ENCODE measurements at regions not wholly inside any gene's neighbourhood (a gene's known extent, or its start where the extent isn't known, plus 50 kb on each side); places are given as distances from the start of the nearest gene placed in this dataset.

- no peak for DNase-seq (ENCODE audit: low read depth in 4 of 4, low spot score in 2 of 4)
Measured at GRCh38 chr10:29099415-29099814, 189.5 kb upstream of the LYZL1 start.

GRCh38 chr10:29100505-29100904 is 188.4 kb upstream of the LYZL1 start:
- DNase-seq (ENCODE audit: low read depth in 4 of 4, low spot score in 2 of 4): no peak

- DNase-seq (ENCODE audit: low read depth in 4 of 4, low spot score in 2 of 4): no peak
Measured at GRCh38 chr10:29102233-29102632, 186.6 kb upstream of the LYZL1 start.

- no peak for DNase-seq (ENCODE audit: low read depth in 4 of 4, low spot score in 2 of 4)
Measured at GRCh38 chr10:29102636-29103035, 186.2 kb upstream of the LYZL1 start.

- DNase-seq (ENCODE audit: low read depth in 4 of 4, low spot score in 2 of 4): no peak
Measured at GRCh38 chr10:29104661-29105399, 184.0 kb upstream of the LYZL1 start.

- DNase-seq (ENCODE audit: low read depth in 4 of 4, low spot score in 2 of 4): no peak
Measured at GRCh38 chr10:29105516-29106215, 183.2 kb upstream of the LYZL1 start.

- DNase-seq (ENCODE audit: low read depth in 4 of 4, low spot score in 2 of 4): no peak
Measured at GRCh38 chr10:29106287-29106686, 182.6 kb upstream of the LYZL1 start.

- no peak for DNase-seq (ENCODE audit: low read depth in 4 of 4, low spot score in 2 of 4)
Measured at GRCh38 chr10:29107866-29108498, 180.9 kb upstream of the LYZL1 start.

GRCh38 chr10:29109707-29110571 is 178.9 kb upstream of the LYZL1 start:
- DNase-seq (ENCODE audit: low read depth in 4 of 4, low spot score in 2 of 4): no peak

- DNase-seq (ENCODE audit: low read depth in 4 of 4, low spot score in 2 of 4): no peak
Measured at GRCh38 chr10:29112827-29113615, 175.8 kb upstream of the LYZL1 start.

GRCh38 chr10:29113616-29113945 is 175.3 kb upstream of the LYZL1 start:
- no peak for DNase-seq (ENCODE audit: low read depth in 4 of 4, low spot score in 2 of 4)

- DNase-seq (ENCODE audit: low read depth in 4 of 4, low spot score in 2 of 4): no peak
Measured at GRCh38 chr10:29114141-29114540, 174.7 kb upstream of the LYZL1 start.

- no peak for DNase-seq (ENCODE audit: low read depth in 4 of 4, low spot score in 2 of 4)
Measured at GRCh38 chr10:29117781-29118180, 171.1 kb upstream of the LYZL1 start.

GRCh38 chr10:29119374-29119773 is 169.5 kb upstream of the LYZL1 start:
- DNase-seq (ENCODE audit: low read depth in 4 of 4, low spot score in 2 of 4): no peak

GRCh38 chr10:29120216-29120615 is 168.7 kb upstream of the LYZL1 start:
- no peak for DNase-seq (ENCODE audit: low read depth in 4 of 4, low spot score in 2 of 4)

- DNase-seq (ENCODE audit: low read depth in 4 of 4, low spot score in 2 of 4): no peak
Measured at GRCh38 chr10:29124864-29125263, 164.0 kb upstream of the LYZL1 start.

- DNase-seq (ENCODE audit: low read depth in 4 of 4, low spot score in 2 of 4): no peak
Measured at GRCh38 chr10:29127037-29127700, 161.7 kb upstream of the LYZL1 start.

- no peak for DNase-seq (ENCODE audit: low read depth in 4 of 4, low spot score in 2 of 4)
Measured at GRCh38 chr10:29127731-29128130, 161.1 kb upstream of the LYZL1 start.

GRCh38 chr10:29130190-29130673 is 158.6 kb upstream of the LYZL1 start:
- no peak for DNase-seq (ENCODE audit: low read depth in 4 of 4, low spot score in 2 of 4)
